ENCODE measurements at regions not wholly inside any gene's neighbourhood (a gene's known extent, or its start where the extent isn't known, plus 50 kb on each side); places are given as distances from the start of the nearest gene placed in this dataset.

DNA sequence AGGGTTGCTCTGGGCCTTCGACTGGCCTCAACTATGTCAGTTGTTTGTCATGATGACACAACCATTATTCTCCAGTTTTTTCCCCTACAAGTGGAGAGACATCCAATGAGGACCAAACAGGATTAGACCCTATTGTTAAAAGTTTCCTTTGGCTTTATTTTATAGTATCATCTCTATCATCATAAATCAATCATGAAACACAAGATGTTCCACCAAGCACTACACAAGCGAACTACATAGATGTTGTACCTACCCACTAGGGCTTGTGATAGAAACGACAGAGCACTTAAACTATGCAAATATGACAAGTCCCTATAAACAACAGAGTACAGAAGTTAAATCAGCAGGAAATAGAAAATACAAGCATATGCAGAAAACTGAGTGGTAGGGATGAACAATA is 422.5 kb upstream of the MARCKS start:
- no peak for DNase-seq

DNA sequence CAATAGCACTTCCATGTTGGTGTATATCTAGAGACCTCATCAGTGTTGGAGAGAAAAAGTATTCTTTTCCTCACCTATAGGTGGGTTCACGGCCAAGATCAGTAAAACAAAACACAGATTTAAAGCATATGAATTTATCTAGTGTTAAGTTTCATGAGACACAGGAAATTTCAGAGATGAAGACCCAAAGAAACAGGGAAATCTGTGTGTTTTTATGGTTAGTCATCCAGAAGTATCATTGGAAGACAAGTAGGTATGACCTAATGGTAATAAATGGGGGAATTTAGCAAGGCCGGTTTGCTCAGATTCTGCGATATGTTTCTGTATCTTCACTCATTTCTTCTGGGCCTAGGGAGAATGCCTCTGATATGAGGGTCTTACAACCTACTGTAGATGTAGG is 419.6 kb upstream of the MARCKS start:
- no peak for DNase-seq

DNA sequence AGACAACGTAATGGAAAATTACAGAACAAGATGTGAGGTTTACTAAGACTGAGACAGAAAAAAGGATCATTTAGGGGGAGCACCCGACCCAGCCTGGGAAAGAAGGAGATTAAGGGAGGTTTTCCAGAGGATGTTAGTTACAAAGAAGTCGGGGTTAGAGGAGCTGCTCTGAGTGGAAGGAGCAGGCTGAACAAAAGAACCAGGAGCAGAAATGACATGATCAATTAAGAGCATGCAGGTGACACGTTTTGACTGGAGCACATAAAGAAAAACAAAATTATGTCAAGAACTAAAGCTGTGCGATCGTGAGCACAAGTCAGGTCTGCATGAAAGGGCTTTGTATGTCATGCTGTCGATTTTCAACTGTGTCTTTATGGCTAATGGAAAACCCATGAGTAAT is 417.3 kb upstream of the MARCKS start:
- no peak for DNase-seq

DNA sequence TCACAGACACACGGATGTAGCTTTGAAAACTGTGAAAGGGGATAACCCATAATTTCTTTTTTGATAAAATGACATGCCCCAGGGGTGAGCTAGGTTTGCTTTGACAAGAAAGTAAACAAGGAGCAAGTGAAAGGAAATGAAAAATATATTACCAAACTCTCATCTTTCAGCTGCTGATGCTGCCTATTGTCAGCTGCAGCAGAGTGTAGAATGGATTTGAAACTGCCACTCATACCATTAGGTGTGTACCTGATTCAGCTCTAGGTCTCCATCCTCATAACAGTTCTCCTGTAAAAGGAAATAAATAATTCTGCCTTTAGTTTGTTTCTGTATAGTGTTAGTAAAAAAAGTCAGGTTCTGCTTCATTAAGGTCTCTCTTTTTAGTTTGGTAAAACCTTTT is 415.1 kb upstream of the MARCKS start:
- no peak for DNase-seq

DNA sequence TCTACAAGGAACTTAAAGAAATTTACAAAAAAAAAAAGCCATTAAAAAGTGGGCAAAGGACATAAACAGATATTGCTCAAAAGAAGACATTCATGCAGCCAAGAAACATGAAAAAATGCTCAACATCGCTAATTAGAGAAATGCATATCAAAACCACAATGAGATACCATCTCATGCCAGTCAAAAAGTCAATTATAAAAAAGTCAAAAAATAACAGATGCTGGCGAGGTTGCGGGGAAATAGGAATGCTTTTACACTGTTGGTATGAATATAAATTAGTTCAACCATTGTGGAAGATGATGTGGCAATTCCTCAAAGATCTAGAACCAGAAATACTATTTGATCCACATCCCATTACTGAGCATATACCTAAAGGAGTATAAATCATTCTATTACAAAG is 411.9 kb upstream of the MARCKS start:
- DNase-seq: no peak

DNA sequence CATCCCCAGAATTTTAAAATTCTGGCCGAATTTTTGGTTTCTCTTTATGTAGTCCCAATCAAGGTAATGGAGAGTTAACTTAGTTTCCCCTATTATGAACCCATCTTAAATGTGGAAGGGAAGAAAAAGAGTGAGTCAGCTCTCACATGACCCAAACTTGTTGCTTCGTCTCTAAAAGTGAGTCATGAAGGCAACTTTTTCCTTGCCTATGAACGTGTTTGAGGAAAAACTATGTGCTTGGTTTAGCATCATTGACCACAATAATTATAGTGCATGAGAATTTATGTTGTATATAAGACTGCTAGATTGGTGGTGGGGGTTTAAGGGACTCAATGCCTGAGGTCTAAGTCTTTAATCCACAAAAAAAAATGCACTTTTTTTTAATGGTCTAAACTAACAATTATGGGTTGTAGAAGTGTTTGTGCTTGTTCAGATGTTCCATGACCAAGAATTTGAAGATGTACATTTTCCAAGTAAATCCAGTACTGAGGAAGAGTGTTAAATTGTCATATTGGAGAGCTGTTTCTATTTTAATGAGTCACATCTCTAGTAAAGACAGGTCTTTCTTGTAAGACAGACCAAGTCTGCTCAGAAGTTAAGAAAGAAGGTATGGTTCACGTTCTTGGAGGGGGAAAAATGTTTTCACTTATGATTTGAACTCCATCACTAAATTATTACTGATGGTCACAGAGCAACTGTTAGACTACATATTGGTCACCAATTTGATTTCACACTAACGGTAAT is 409.9 kb upstream of the MARCKS start:
- DNase-seq: no peak

DNA sequence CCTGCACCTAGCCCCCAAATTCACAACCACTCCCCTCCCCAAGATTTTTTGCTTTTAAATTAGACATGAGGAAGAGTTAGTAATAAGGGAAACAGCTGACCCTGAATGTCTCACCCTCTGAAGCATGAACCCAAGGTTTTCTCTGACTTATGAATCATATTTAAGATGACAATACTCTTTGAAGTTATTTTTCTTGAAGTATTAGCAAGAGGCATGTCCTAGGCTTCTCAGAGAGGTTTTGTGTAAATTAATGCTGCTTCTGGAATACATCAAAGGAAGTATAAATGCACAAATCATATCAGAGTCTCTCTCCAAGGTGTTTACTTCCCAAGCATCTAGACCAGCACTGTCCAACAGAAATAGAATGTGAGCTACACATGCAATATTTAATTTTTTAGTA is 408.1 kb upstream of the MARCKS start:
- no peak for DNase-seq

DNA sequence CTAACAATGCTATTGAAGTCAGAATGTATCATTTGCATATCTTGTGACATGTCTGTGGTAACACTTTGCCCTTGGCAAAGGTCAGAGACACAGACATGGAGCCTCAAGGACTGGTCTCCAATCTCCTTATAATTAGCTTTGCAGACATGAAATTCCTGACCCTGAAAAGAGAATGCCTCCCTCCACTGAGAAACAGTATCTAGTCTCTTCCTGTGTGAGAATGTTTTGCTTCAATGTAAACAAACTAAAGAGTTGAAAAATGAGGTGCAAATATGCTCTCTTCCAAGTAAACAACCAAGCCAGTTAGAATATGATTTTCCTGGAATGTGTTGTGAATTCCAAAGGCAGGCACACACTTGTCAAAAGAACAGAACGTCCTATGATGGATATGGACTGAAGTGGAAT is 407.1 kb upstream of the MARCKS start:
- DNase-seq: no peak

DNA sequence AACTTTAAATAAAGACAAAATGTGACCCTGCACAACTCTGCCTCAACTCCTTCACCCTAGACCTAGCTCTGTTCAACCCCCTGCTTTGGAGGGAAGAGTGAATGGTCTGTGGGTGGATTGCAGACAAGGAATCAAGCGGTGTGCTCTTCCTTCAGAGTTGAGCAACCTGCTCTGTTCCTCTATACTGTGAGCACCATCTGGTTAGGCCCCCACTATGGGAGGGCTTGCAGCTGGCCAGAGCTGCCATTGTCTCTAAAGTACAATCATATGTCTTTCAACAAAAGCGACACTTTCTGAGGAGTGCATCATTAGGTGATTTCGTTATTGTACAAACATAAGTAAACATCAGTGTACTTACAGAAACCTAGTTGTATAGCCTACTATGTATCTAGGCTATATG is 406.1 kb upstream of the MARCKS start:
- DNase-seq: no peak

DNA sequence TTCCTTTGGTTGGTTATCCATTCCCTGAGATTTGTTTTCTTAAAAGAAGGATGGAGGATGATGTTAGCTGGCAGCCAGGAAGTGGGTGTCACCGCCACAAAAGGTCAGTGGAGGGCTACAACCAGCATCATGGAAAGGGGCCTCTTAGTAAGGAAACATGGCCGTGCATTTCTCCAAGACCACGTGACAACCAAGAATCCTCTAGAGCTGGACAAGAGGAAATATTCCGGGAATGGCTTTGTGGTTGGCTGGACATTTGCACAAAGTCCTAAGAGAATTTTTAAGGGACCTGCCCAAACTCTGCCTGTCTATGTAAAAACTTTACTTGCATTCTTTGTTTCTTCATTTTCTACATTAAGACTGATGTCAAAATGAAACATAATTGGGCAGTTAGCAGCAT is 399.9 kb upstream of the MARCKS start:
- DNase-seq: no peak

DNA sequence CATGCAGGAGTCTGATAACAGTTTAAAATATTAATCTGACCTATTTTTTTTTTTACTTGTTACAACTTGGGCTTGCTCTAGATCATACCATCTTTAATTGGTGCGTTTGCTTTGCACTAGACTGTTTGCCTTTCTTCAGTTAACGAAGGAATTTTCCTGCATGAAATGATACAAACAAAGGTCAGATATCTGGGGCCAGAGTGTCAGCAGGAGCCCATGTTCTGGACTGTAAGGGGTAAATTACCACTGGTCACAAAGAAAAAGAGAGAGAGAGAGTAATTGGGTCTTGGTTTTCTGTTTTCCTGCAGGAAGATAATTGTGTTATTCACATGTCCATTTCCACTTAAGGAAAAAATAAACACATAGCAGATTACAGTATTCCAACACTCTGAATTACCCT is 399.4 kb upstream of the MARCKS start:
- DNase-seq: no peak

DNA sequence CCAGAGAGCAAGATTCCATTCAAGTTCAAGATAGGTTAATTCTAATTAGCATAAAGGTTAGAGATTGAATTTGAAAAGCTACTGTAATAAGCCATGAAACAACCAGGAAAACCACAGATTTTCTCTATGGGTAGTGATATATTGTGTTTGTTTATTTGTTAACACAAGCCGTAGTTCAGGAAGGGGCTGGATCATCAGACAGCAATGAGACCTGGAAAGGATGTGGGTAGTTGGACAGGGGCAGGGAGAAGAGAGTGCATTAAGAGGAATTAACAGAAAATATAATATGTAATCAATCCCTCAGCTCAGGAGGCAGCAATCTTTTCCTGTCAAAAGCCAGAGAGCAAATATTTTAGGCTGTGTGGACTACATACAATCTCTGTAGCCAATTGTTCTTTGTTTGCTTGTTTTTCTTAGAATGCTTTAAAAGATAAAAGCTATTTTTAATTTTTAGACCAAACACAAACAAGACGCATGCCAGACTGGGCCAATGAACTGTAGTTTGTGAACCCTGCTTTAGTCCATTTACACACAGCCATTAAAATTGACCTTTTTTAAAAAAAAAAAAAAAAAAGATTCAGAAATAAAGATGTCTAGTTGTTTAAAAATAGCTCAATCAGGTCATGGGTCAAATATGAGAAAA is 398.7 kb upstream of the MARCKS start:
- no peak for DNase-seq

DNA sequence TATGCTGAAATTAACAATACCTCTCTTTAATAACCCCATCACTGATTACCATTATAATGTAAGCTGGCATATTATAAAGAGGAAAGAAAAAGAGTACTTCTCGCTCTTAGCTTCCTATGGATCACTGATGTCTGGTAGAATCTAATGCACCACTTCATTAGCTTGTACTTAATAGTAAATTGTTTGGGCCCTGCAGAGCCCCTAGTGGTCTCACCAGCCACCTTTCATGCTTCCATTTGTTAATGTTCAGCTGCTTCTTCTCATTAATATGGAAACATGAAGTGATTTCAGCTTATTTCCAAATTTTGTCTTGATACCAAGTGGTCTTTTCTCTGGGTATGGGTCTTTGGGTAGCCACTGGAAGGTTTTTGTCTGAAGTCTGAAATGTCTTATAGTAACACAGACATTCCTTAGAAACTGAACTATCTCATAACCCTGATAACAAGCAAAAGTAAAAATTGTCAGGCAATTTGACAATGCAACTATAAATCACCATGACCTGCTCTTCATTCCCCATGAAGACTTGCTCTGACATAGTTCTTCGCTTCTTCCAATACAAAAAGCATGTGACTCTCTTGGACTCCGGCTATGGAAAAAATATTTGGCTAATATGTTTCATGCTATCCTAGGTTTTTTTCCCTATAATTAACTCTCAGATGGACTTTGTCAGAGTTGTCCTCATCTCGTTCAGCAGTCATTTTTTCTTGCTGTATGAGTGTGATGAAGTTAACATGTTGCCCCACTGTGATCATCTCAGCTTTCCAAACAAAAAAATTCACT is 395.8 kb upstream of the MARCKS start:
- no peak for DNase-seq

DNA sequence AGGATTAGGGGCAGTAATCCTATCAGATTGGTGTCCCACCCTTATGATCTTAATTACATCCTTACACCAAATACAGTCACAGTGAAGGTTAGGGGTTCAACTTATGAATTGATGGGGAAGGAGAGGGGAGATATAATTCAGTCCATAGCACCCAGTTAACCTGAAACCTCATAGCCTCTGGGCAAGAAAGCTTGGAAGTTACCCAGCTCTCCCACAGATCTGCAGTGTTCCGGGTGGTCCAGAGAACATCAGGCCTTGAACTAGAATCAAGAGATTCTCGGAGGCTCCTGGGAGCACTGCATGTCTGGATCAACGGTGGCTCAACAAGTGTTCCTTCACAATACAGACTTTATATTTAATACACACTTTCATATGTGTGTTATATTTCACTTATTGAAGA is 392.6 kb upstream of the MARCKS start:
- no peak for DNase-seq

DNA sequence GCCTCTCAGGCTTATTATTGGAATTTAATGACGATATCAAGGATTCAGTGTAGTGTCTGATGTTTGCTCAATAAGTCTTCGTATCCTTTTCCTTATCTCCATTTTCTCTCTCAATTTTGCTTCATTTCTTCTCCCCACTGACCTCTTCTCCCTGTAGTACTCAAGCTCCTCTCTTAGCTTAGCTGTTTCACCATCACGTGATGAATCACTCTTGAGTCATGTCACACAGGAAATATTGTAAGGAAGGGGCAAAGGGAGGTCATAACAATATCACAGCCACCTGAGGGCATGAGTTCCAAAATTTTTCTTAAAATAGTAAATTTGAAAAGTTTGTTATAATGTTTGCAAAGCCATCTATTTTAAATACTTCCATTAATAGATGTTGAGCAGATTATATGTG is 392.2 kb upstream of the MARCKS start:
- no peak for DNase-seq

DNA sequence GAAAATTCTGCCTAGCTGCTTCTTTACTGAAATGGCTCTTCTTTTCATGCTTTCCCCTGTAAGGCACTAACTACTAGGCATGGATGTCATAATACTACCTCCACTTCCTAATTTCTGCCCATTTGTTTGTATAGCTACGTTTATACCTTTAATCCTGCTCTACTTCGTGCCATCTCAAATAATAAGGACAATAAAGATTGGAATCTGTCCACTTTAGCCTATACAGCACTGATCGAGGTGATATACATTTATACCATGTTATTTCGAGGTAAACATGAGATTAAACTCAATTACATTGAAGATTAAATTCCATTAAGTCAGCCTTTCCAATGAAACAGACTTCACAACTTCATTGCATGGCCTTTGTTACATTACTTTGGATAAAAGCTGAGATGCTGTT is 390.6 kb upstream of the MARCKS start:
- no peak for DNase-seq

DNA sequence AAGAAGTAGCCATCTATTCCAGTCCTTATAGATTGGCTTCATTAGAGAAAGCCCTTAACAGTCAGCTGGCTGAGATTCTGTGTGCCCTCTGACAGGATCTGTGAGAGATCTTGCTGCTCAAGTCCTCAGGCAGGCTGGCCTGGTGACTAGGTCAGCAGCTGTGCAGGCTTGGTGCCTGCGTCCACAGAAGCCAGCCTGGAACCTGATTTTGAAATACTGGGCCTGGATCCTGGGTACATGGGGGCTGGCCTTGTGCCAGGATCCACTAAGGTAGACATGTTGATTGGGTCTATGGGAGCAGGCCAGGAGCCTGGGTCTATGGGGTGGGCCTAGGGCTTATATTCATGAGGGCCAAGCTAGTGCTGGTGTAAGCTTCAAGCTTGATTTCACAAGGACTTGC is 381.8 kb upstream of the MARCKS start:
- no peak for DNase-seq

DNA sequence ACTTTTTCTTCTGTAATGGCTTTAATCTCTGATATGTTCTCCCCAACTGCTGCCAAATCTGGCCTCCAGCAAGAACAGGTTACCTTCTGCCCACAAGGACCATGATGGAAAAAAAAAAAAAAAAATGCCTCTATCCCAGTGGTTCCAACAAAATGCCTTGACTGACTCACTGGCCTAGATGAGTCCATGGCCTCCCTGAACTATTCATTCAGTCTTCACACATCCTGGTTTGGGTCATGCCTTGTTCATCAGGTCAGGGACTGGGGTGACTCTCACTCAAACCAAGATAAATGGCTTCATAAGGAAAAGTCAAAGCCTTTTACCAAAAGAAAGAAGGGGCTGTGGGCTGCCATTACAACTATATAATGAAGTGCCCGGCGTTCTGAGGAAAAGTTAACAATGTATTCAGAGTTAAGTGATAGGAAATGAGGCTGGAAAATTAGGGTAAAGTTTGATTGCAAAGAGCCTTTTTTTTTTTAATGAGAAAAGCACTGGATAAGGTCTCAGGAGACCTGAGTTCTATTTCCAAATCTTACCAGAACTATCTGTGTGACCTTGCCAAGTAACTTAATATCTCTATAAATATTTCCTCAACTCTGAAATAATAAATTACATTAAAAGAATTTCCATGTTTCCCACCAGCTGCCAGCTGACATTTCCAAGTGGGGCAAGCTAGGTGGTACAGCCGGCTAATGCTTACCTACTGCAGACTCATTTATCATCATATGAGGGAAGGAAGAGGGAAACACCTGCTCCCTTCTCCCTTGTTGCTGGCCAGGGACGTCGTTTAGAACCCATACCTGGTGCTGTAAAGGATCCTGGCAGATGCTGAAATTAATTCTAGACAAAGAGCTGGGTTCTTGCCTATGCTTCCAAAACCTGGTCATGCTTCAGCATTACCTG is 380.0 kb upstream of the MARCKS start:
- DNase-seq: no peak

DNA sequence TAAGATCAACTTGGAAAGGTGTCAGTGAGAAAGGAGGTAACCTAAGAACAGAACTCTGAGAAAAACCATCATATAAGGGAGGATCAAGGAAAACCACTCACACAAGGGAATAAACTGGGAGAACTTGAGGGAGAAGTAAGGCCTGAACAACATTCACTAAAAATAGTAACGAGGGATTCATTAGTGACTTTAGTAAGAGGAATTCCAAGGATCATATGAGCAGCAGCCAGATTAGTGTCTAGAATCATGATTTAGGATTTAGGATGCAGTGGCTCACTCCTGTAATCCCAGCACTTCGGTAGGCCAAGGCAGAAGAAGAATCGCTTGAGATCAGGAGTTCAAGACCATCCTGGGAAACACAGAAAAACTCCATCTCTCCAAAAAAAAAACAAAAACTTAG is 376.5 kb upstream of the MARCKS start:
- no peak for DNase-seq

DNA sequence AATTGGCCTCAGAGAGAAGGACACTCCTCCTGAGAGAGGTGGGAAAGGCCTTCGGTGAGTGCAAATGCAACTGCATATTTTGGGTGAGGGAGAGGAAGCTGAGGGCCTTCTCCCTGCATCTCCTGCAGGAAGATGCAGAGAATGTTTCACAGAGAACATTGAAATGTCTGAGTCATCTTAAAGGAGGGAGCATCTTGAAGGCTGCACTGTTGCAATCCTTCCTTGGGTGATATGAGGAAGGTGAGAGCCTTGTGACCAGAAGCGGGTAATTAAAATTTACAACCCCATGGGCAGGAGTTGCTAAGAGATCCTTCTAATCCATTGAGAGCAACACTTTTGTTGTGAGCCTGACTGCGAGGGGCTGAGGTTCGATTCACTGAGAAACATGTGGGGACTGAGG is 375.7 kb upstream of the MARCKS start:
- DNase-seq: no peak

DNA sequence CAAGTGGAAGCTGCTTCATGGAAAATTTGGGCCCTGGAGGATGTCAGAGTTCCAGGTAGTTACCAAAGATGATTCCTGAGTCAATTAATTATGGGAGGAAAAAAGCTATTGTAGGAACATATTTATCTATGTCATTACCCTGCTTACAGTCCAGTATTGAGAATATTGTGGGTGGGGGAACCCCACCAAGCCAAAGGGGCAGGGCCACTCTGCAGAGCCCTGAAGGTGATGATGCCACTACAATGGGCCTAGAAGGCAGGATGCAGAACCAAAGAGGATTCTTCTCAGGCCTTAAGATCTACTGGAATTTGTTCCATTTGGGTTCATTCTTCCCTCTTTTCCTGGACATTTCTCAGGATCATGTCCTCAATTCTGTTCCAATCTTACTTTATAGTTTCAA is 375.2 kb upstream of the MARCKS start:
- no peak for DNase-seq

DNA sequence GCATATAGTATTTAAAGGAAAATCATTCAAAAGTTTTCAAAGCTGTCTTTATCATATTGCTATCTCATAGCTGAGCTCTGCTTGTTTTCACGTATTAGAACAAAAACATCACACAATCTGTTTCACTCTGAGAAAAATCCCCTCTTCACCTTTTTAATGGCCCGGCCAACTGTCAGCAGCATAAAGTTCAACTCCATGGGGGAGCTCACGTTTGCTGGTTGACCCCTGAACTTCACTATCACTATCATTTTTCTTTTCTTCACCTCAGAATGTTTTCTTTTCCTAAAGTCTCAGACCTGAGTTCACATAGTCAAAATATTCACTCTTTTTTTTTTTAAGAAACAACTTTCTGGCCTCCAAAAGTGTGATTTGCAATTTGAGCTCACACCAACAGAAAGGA is 374.4 kb upstream of the MARCKS start:
- no peak for DNase-seq

DNA sequence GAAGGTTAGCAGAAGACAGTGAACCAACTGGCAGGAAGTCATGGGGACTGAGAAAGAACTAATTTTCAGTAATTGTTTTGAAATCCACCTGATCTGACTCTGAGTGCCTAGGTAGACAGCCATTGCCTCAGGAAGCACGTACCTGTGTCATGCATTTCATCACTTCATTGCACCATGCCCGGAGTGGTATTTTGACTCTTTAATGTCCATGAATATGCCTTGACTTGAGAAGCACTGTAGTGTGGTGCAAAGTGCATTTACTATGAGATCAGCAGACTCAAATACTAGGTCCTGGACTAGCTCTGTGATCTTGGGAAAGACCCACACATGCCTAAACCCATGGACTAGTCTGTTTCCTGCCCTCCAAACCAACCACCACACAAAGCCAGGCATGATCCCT is 370.9 kb upstream of the MARCKS start:
- no peak for DNase-seq
